Hepatocyte (in vitro differentiated cells): ENCODE measurements at regions not wholly inside any gene's neighbourhood (a gene's known extent, or its start where the extent isn't known, plus 50 kb on each side); places are given as distances from the start of the nearest gene placed in this dataset.

Experiments used
- EZH2 ChIP-seq: fragments of 200-600 bp; sonication (generic); IDR thresholded peaks from 2 replicates; pipeline ENCODE4 v1.6.1; 2016; ENCODE audit warnings: antibody characterized with exemption, mild to moderate bottlenecking, borderline replicate concordance
- TF ChIP-seq, protein P1 (sequence below): fragments of 200-600 bp; sonication (generic); IDR thresholded peaks from 2 replicates; pipeline ENCODE4 v1.5.1; 2016; ENCODE audit warnings: antibody characterized with exemption, mild to moderate bottlenecking; ENCODE audit not compliant: poor library complexity

GRCh38 chr11:115941481-115941993, 437.3 kb upstream of the CADM1 start:
- TF ChIP-seq, protein P1, sequence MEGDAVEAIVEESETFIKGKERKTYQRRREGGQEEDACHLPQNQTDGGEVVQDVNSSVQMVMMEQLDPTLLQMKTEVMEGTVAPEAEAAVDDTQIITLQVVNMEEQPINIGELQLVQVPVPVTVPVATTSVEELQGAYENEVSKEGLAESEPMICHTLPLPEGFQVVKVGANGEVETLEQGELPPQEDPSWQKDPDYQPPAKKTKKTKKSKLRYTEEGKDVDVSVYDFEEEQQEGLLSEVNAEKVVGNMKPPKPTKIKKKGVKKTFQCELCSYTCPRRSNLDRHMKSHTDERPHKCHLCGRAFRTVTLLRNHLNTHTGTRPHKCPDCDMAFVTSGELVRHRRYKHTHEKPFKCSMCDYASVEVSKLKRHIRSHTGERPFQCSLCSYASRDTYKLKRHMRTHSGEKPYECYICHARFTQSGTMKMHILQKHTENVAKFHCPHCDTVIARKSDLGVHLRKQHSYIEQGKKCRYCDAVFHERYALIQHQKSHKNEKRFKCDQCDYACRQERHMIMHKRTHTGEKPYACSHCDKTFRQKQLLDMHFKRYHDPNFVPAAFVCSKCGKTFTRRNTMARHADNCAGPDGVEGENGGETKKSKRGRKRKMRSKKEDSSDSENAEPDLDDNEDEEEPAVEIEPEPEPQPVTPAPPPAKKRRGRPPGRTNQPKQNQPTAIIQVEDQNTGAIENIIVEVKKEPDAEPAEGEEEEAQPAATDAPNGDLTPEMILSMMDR, result no peak
- TF ChIP-seq EZH2, result no peak
